GM19468 (cell line): ENCODE measurements at regions not wholly inside any gene's neighbourhood (a gene's known extent, or its start where the extent isn't known, plus 50 kb on each side); places are given as distances from the start of the nearest gene placed in this dataset.
"Not testable (repeated sequence)": the region's sequence is repeated elsewhere in the genome, so short reads cannot be mapped to it uniquely, and the experiment has no call there.

Experiments
- ATAC-seq: cut with Tn5 transposase; IDR thresholded peaks from one replicate; pipeline ENCODE4 v1.9.1; 2021; ENCODE audit warnings: mild to moderate bottlenecking, moderate library complexity, moderate number of reproducible peaks; ENCODE audit not compliant: unreplicated experiment; ENCODE audit errors: extremely low read depth

GRCh38 chr9:25876248-25876647 lies 198.0 kb upstream of the TUSC1 start:
- no peak for ATAC-seq

DNA sequence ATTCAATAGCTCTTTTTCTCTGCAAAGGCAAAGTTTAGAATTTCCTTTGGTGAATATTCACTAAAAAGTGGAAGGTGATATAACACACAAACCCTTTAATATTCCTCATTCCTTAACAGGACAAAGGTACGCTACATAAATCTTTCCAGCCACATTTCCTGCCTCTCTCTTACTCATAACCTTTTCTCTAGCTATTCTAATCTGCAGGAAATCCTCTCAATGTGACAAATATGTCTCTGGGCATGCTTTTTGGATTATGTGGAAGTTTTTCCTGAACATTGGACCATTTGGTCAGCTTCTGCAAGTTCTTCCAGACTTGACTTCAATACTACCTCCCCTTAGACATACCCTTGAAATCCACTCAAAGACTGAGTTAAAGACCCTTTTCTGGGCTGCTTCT lies 186.3 kb upstream of the TUSC1 start:
- ATAC-seq = no peak

DNA sequence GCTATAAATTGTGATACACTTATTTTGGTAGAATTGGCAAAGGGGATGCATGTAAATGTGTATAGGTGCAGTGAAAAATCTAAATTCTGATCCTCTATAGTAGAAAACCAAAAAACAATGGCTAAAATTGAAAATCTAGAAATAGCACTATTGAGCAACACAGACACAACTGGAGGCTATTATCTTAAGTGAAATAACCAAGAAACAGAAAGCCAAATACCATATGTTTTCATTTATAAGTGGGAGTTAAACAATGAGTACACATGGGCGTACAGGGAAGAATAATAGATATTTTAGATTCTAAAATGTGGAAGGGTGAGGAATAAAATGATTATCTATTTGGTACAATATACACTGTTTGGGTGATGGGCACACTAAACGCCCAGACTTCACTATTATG lies 183.2 kb upstream of the TUSC1 start:
- ATAC-seq = no peak

GRCh38 chr9:25857147-25857546 lies 178.9 kb upstream of the TUSC1 start:
- ATAC-seq = no peak

DNA sequence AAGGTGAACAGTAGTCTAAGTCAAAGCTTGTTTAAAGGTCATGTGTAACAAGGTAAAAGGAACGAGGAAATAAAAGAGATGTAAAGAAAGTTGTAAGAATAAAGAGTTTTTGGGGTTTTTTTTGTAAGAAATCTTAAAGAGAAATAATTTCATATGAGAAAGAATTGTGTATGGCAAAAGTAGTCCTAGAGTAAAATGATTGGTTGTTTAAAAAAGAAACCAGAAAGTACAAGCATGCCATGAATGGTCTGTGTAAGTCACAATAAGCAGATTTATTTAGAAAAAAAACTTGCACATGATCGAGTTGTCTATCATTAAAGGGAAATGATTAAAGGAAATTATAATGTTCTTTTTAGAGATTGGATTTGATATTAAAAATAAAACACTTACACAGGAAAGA lies 172.6 kb upstream of the TUSC1 start:
- ATAC-seq = no peak

DNA sequence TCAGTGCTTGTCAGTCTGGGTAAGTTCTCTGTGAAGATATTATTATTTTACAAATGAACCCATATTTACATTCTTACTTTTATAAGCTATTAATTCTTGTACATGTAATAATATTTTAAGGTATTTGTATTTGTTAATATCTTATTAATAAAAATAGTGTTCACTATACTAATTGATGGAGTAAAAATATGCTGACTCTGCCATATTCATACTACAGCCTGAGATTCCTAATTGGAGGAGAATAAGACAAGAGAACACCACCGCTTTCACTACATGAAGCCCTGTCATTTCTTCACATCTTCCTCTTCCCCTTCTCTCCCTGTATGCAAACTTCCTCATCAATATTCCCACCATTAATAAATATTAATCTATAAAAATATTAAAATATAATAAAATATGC lies 167.6 kb upstream of the TUSC1 start:
- no peak for ATAC-seq

GRCh38 chr9:25830381-25830780 lies 152.1 kb upstream of the TUSC1 start:
- no peak for ATAC-seq

DNA sequence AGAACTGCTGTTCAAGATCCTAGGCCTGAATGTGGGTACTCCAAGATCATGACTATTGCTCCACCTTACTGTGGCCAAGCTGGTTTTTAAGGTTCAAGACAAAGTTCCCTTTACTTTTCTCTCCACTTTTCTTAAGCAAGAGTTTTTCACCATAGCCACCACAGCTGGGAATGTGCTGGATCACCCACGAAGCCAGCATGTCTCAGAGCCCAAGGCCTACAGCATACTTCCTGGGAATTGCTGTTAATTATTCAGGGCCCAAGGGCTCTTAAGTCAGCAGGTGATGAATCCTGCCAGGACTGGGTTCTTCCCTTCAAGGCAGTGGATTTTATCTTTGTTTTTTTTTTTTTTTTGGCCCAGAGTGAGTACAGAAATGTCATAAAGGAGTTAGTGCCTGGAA lies 149.4 kb upstream of the TUSC1 start:
- ATAC-seq = no peak

GRCh38 chr9:25816439-25816838 lies 138.2 kb upstream of the TUSC1 start:
- ATAC-seq = no peak

DNA sequence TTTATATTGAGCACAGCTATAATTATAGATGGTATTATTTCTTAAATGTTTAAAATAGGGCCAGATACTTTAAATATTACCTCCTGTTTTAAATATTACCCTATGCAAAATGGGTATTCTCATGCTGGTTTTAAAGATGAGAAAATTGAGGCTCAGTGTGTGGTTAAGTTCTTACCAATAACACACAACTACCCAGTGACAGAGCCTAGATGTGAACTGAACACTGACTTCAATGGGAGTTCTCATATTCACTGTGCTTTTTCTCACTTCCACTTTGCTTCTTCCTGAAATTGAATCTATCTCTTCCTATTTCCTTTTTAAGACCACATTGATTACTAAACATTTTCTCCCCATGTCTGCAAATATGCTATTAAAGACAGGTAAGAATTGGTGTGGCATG lies 135.8 kb upstream of the TUSC1 start:
- ATAC-seq = no peak

- no peak for ATAC-seq
Observed at GRCh38 chr9:25813478-25813877, 135.2 kb upstream of the TUSC1 start.

- ATAC-seq = no peak
Observed at GRCh38 chr9:25808554-25808953, 130.3 kb upstream of the TUSC1 start.

GRCh38 chr9:25804856-25805255 lies 126.6 kb upstream of the TUSC1 start:
- ATAC-seq = no peak

- ATAC-seq = not testable (repeated sequence)
Observed at GRCh38 chr9:25801989-25802388, 123.7 kb upstream of the TUSC1 start.

- ATAC-seq = no peak
Observed at GRCh38 chr9:25773805-25774204, 95.6 kb upstream of the TUSC1 start.

- ATAC-seq = no peak
Observed at GRCh38 chr9:25755951-25756350, 77.7 kb upstream of the TUSC1 start.

GRCh38 chr9:25752398-25752797 lies 74.2 kb upstream of the TUSC1 start:
- ATAC-seq = no peak

GRCh38 chr9:25742256-25742655 lies 64.0 kb upstream of the TUSC1 start:
- no peak for ATAC-seq

GRCh38 chr9:25733336-25733982 lies 55.2 kb upstream of the TUSC1 start:
- ATAC-seq = no peak

DNA sequence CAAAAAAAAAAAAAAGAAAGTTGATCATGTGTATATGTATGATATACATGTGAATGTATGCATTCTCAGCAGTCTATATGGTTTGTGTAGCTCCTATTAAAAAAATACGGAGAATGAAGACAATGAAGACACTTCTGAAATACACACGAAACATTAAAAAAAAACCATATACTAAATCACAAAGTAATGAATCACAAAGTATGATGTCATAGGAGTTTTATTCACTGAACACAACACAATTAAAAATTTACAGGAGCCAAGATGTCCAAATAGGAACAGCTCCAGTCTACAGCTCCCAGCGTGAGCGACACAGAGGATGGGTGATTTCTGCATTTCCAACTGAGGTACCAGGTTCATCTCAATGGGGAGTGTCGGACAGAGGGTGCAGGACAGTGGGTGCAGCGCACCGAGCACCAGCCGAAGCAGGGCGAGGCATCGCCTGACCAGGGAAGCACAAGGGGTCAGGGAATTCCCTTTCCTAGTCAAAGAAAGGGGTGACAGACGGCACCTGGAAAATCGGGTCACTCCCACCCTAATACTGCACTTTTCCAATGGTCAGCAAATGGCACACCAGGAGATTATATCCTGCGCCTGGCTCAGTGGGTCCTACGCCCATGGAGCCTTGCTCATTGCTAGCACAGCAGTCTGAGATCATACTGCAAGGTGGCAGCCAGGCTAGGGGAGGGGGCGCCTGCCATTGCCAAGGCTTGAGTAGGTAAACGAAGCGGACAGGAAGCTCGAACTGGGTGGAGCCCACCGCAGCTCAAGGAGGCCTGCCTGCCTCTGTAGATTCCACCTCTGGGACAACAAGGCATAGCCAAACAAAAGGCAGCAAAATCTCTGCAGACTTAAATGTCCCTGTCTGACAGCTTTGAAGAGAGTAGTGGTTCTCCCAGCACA lies 53.9 kb upstream of the TUSC1 start:
- not testable (repeated sequence) for ATAC-seq
